ENCODE measurements at regions not wholly inside any gene's neighbourhood (a gene's known extent, or its start where the extent isn't known, plus 50 kb on each side); places are given as distances from the start of the nearest gene placed in this dataset.

DNA sequence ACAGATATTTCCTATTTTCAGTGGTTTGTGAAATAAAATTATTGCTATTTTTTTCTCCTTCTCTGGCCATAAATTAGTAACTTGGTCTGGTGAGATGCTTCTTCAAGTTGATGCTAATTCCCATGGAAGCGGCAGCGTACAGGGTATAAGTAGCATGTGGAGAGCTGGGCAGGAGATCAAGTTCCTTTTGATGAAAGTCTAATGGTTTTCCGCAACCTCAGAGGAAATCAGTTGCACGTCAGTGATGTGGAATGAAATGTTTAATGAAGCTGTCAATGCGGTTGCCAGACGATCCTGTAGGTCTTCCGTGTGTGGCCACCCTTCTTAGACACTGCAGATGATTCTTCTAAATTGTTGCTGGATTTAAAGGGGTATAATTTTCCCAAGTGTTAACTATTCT is 236.4 kb upstream of the GRM3 start:
- TF ChIP-seq YY1 (IDR thresholded peaks at IDR 0.05; ENCODE audit: insufficient read depth, insufficient read length) (no peak), SUZ12 (IDR thresholded peaks at IDR 0.05; ENCODE audit: extremely low read depth, insufficient read depth, insufficient read length) (no peak)
